HFFc6 (cell line): ENCODE measurements at regions not wholly inside any gene's neighbourhood (a gene's known extent, or its start where the extent isn't known, plus 50 kb on each side); places are given as distances from the start of the nearest gene placed in this dataset.

Source experiments
- DNase-seq: peaks from one replicate; pipeline ENCODE4 v3.0.0-alpha.2; 2018
- H3K27ac Mint-ChIP-seq: 2 replicates; pipeline ENCODE4 v1.8.0; 2020; ENCODE audit warnings: mild to moderate bottlenecking, mixed read lengths
- H3K27me3 Mint-ChIP-seq: 2 replicates; pipeline ENCODE4 v1.8.0; 2021; ENCODE audit warnings: mild to moderate bottlenecking, moderate library complexity, mixed read lengths; ENCODE audit not compliant: insufficient read depth
- H3K36me3 Mint-ChIP-seq: 2 replicates; pipeline ENCODE4 v1.8.0; 2021; ENCODE audit warnings: low read depth, mixed read lengths
- H3K4me1 Mint-ChIP-seq: 2 replicates; pipeline ENCODE4 v1.8.0; 2020; ENCODE audit warnings: low read depth, mixed read lengths
- H3K4me3 Mint-ChIP-seq: 2 replicates; pipeline ENCODE4 v1.8.0; 2020; ENCODE audit warnings: mild to moderate bottlenecking, moderate library complexity, mixed read lengths
- H3K9me3 Mint-ChIP-seq: 2 replicates; pipeline ENCODE4 v1.8.0; 2020; ENCODE audit warnings: mild to moderate bottlenecking, mixed read lengths
- CTCF ChIP-seq: fragments of 200-600 bp; sonication (generic); IDR thresholded peaks from 2 replicates; pipeline ENCODE4 v1.5.0; 2021; ENCODE audit warnings: antibody characterized with exemption, mild to moderate bottlenecking

GRCh38 chr3:84836961-84837360 lies 121.8 kb upstream of the CADM2 start:
- H3K4me1 Mint-ChIP-seq = no peaks in the 10 kb centered on the region
- no peak overlapping the region for H3K4me3 Mint-ChIP-seq
- no peak for DNase-seq
- H3K9me3 Mint-ChIP-seq = peaks cover 40% of the 10 kb centered on the region
- H3K27ac Mint-ChIP-seq = no peak overlapping the region
- no peaks in the 10 kb centered on the region for H3K27me3 Mint-ChIP-seq
- H3K36me3 Mint-ChIP-seq = no peaks in the 10 kb centered on the region
- TF ChIP-seq CTCF = no peak

- no peak overlapping the region for H3K27ac Mint-ChIP-seq
- no peak for TF ChIP-seq CTCF
- peaks cover 3% of the 10 kb centered on the region; the same call in 1 of the 2 replicates for H3K27me3 Mint-ChIP-seq
- peaks cover 37% of the 10 kb centered on the region for H3K9me3 Mint-ChIP-seq
- DNase-seq = no peak
- no peak overlapping the region for H3K4me3 Mint-ChIP-seq
- no peaks in the 10 kb centered on the region for H3K36me3 Mint-ChIP-seq
- no peaks in the 10 kb centered on the region for H3K4me1 Mint-ChIP-seq
These were observed 81.7 kb upstream of the CADM2 start for GRCh38 chr3:84877092-84877491.

GRCh38 chr3:84881288-84881687 lies 77.5 kb upstream of the CADM2 start:
- peaks cover 41% of the 10 kb centered on the region for H3K9me3 Mint-ChIP-seq
- H3K27ac Mint-ChIP-seq = no peak overlapping the region
- no peak for TF ChIP-seq CTCF
- DNase-seq = no peak
- no peaks in the 10 kb centered on the region for H3K4me1 Mint-ChIP-seq
- H3K27me3 Mint-ChIP-seq = peaks cover under 1% of the 10 kb centered on the region; the same call in 1 of the 2 replicates
- no peaks in the 10 kb centered on the region for H3K36me3 Mint-ChIP-seq
- no peak overlapping the region for H3K4me3 Mint-ChIP-seq

GRCh38 chr3:84885199-84885882 lies 73.4 kb upstream of the CADM2 start:
- H3K9me3 Mint-ChIP-seq = peaks cover 55% of the 10 kb centered on the region
- H3K36me3 Mint-ChIP-seq = no peaks in the 10 kb centered on the region

GRCh38 chr3:84891851-84892250 lies 66.9 kb upstream of the CADM2 start:
- no peak overlapping the region for H3K4me3 Mint-ChIP-seq
- no peak for TF ChIP-seq CTCF
- peaks cover 46% of the 10 kb centered on the region for H3K9me3 Mint-ChIP-seq
- DNase-seq = no peak
- H3K27ac Mint-ChIP-seq = no peak overlapping the region
- no peaks in the 10 kb centered on the region for H3K36me3 Mint-ChIP-seq
- H3K27me3 Mint-ChIP-seq = no peaks in the 10 kb centered on the region
- no peaks in the 10 kb centered on the region for H3K4me1 Mint-ChIP-seq

More at GRCh38 chr3:84885199-84885882, 73.4 kb upstream of the CADM2 start:
- Mint-ChIP-seq H3K4me1 (no peaks in the 10 kb centered on the region), H3K27ac (no peak overlapping the region), H3K27me3 (no peaks in the 10 kb centered on the region), H3K4me3 (no peak overlapping the region)
- TF ChIP-seq CTCF = no peak
- no peak for DNase-seq
